Transverse colon (tissue), 4 donors: ENCODE measurements at regions not wholly inside any gene's neighbourhood (a gene's known extent, or its start where the extent isn't known, plus 50 kb on each side); places are given as distances from the start of the nearest gene placed in this dataset.

Experiments used
- DNase-seq: peaks from one replicate; pipeline ENCODE4 v3.0.0-alpha.2; 2019
- H3K27ac ChIP-seq, 4 donors: fragments of 200-600 bp; sonication (generic); 2 replicates each; pipeline ENCODE4 v1.5.1; 2016 to 2018; ENCODE audit warnings: inconsistent platforms in 4 of 4
- H3K27me3 ChIP-seq: fragments of 200-600 bp; sonication (generic); 2 replicates; pipeline ENCODE4 v1.5.1; 2017; ENCODE audit warnings: inconsistent platforms
- H3K36me3 ChIP-seq, 4 donors: fragments of 200-600 bp; sonication (generic); 2 replicates each; pipeline ENCODE4 v1.5.1; 2017 to 2019; ENCODE audit warnings: inconsistent platforms in 4 of 4
- H3K4me1 ChIP-seq, 4 donors: fragments of 200-600 bp; sonication (generic); 2 replicates each; pipeline ENCODE4 v1.5.1; 2017 to 2020; ENCODE audit warnings: inconsistent platforms in 4 of 4
- H3K4me3 ChIP-seq, 4 donors: fragments of 200-600 bp; sonication (generic); 1 replicate in 1 of 4; 2 replicates in 3 of 4; pipeline versions ENCODE4 v1.5.1 to v1.6.1; 2017 to 2019; ENCODE audit warnings: inconsistent platforms in 4 of 4
- H3K9me3 ChIP-seq, 2 donors: fragments of 200-600 bp; sonication (generic); 2 replicates each; pipeline ENCODE4 v1.5.1; 2017 to 2019; ENCODE audit warnings: inconsistent platforms in 2 of 2
- EP300 ChIP-seq: sonication (generic); formaldehyde crosslinking; IDR thresholded peaks from one replicate; pipeline ENCODE4 v1.6.1; 2017; ENCODE audit warnings: antibody characterized with exemption, low read depth
- POLR2A ChIP-seq: fragments of 450-650 bp; IDR thresholded peaks from one replicate; pipeline ENCODE4 v1.6.1; 2016; ENCODE audit warnings: antibody characterized with exemption, mild to moderate bottlenecking, moderate library complexity
- POLR2AphosphoS5 ChIP-seq, 3 donors: sonication (generic); formaldehyde crosslinking; IDR thresholded peaks; one replicate each; pipeline ENCODE4 v1.6.1; 2016; ENCODE audit warnings: antibody characterized with exemption in 3 of 3
- WGBS, 2 donors: methylation state at CpG; one replicate each; pipeline ENCODE4 v1.1.5; 2018; ENCODE audit warnings: low coverage in 1 of 2; 5-methylcytosine and 5-hydroxymethylcytosine counted together
- in situ Hi-C, 4 donors: fragments of 200-750 bp; cut with MboI; loops; one replicate each; pipeline versions ENCODE4 v1.15.0 to v1.15.1; 2017; ENCODE audit warnings: low sequenced_read_pairs in 3 of 4, low pct_ligation_motif_present in 1 of 4, low pct_unique_long_range_greater_than_20kb in 1 of 4
- intact Hi-C: fragments of 100-400 bp; cut with DNase I; formaldehyde crosslinking; loops from one replicate; pipeline ENCODE4 v1.15.1; 2023; ENCODE audit warnings: low total_unique reads
- TF ChIP-seq, protein P1 (sequence below), 5 experiments: fragments of 200-600 bp in 3 of 5; fragments of 450-650 bp in 2 of 5; sonication (generic) in 3 of 5; IDR thresholded peaks; 1 replicate in 2 of 5; 2 replicates in 3 of 5; pipeline ENCODE4 v1.5.1; 2016 to 2017; ENCODE audit warnings: antibody characterized with exemption in 5 of 5, inconsistent platforms in 3 of 5, mild to moderate bottlenecking in 2 of 5, moderate library complexity in 1 of 5

- in situ Hi-C loops, result no loop called here
- DNase-seq, result no peak
- WGBS, 2 donors, result 50 to 69% methylated on average over 4 of the region's 4 CpGs
Observed at GRCh38 chr3:26984416-26985390, 362.1 kb downstream of the LRRC3B start.

DNA sequence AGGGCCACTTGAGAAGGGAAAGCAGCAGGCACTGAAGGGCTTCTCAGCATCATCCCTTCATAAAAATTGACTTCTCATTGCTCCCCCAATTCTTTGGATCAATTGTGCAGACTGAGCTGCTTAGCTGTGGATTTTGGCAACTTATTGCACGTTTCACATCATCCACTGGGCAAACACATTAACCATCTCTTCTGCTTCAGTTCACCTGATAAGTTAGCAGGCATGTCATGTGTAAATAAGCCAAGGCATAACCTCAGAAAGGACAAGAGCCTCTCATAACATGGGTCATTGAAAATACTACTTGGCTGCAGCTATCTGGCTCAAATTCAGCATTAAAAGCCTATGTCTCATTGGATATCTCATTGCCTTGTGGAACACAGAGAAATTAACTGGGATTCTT lies 366.5 kb downstream of the LRRC3B start:
- Histone ChIP-seq H3K9me3 (no peaks in the 10 kb centered on the region), H3K36me3 (no peaks in the 10 kb centered on the region), H3K4me1 (no peaks in the 10 kb centered on the region), H3K27ac (no peak overlapping the region), H3K27me3 (no peaks in the 10 kb centered on the region), H3K4me3 (no peak overlapping the region)
- in situ Hi-C loops (no loop called here), intact Hi-C loops (no loop called here)
- no peak for DNase-seq
- WGBS, 2 donors, result 46% methylated on average over 1 of the region's 1 CpG; no CpG with 5 or more reads in 1 of the 2 donors
- no peak for TF ChIP-seq POLR2A
- no peak for TF ChIP-seq EP300
- TF ChIP-seq, protein P1, sequence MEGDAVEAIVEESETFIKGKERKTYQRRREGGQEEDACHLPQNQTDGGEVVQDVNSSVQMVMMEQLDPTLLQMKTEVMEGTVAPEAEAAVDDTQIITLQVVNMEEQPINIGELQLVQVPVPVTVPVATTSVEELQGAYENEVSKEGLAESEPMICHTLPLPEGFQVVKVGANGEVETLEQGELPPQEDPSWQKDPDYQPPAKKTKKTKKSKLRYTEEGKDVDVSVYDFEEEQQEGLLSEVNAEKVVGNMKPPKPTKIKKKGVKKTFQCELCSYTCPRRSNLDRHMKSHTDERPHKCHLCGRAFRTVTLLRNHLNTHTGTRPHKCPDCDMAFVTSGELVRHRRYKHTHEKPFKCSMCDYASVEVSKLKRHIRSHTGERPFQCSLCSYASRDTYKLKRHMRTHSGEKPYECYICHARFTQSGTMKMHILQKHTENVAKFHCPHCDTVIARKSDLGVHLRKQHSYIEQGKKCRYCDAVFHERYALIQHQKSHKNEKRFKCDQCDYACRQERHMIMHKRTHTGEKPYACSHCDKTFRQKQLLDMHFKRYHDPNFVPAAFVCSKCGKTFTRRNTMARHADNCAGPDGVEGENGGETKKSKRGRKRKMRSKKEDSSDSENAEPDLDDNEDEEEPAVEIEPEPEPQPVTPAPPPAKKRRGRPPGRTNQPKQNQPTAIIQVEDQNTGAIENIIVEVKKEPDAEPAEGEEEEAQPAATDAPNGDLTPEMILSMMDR (IDR thresholded peaks at IDR 0.05), result no peak
- TF ChIP-seq POLR2AphosphoS5 (IDR thresholded peaks at IDR 0.05), result no peak

More at GRCh38 chr3:26984416-26985390, 362.1 kb downstream of the LRRC3B start:
- Histone ChIP-seq H3K27me3 (no peaks in the 10 kb centered on the region), H3K36me3 (no peaks in the 10 kb centered on the region), H3K27ac (no peak overlapping the region), H3K4me3 (no peak overlapping the region), H3K9me3 (no peaks in the 10 kb centered on the region), H3K4me1 (no peaks in the 10 kb centered on the region)
- TF ChIP-seq POLR2A, result no peak
- TF ChIP-seq, protein P1 (IDR thresholded peaks at IDR 0.05), result no peak
- no peak for TF ChIP-seq EP300
- TF ChIP-seq POLR2AphosphoS5 (IDR thresholded peaks at IDR 0.05), result no peak
- intact Hi-C loops, result no loop called here

GRCh38 chr3:26997226-26997625 lies 372.0 kb downstream of the NEK10 start:
- Histone ChIP-seq H3K9me3 (no peaks in the 10 kb centered on the region), H3K36me3 (no peaks in the 10 kb centered on the region), H3K4me3 (no peak overlapping the region), H3K27ac (no peak overlapping the region), H3K27me3 (no peaks in the 10 kb centered on the region), H3K4me1 (no peaks in the 10 kb centered on the region)
- in situ Hi-C loops, result no loop called here
- DNase-seq, result no peak
- no peak for TF ChIP-seq EP300
- TF ChIP-seq POLR2AphosphoS5 (IDR thresholded peaks at IDR 0.05), result no peak
- TF ChIP-seq, protein P1 (IDR thresholded peaks at IDR 0.05), result no peak
- no peak for TF ChIP-seq POLR2A
- 65% methylated on average over 1 of the region's 1 CpG; no CpG with 5 or more reads in 1 of the 2 donors for WGBS, 2 donors
- intact Hi-C loops, result no loop called here

DNA sequence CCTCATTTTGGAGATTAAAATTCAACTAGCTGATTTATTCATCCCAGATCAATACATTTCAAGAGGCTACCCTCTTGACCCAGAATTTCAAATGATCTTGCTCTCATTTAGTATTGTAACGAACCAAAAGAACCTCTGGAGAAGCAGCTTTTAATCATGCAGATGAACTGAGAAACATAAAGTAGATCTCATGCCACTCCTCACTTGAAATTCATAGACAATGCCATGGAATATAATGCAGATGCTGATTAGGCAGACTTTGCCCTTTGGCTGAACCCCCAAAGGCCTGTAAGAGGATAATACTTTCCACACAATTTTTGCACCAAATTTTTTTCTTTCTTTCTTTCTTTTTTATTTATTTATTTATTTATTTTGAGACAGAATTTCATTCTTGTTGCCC lies 358.3 kb downstream of the NEK10 start:
- no peaks in the 10 kb centered on the region for H3K9me3 ChIP-seq
- H3K27ac ChIP-seq, result no peak overlapping the region
- 52 to 71% methylated on average over 1 of the region's 1 CpG for WGBS, 2 donors
- H3K36me3 ChIP-seq, result no peaks in the 10 kb centered on the region
- intact Hi-C loops, result no loop called here
- TF ChIP-seq EP300 (no peak), POLR2A (no peak), POLR2AphosphoS5 (IDR thresholded peaks at IDR 0.05) (no peak)
- TF ChIP-seq, protein P1 (IDR thresholded peaks at IDR 0.05), result no peak
- H3K4me3 ChIP-seq, result no peak overlapping the region
- H3K27me3 ChIP-seq, result no peaks in the 10 kb centered on the region
- in situ Hi-C loops, result no loop called here
- no peak for DNase-seq
- no peaks in the 10 kb centered on the region for H3K4me1 ChIP-seq
